A549 (cell line): ENCODE measurements at regions not wholly inside any gene's neighbourhood (a gene's known extent, or its start where the extent isn't known, plus 50 kb on each side); places are given as distances from the start of the nearest gene placed in this dataset.

Experiments used
- ATAC-seq, 2 experiments: fragments of 200-7000 bp in 1 of 2; fragments of >200 bp in 1 of 2; cut with Nextera tagmentation in 1 of 2; cut with Tn5 transposase in 1 of 2; 3 replicates each; pipeline versions ENCODE4 v1.8.0 to v1.9.1; 2018 to 2020; ENCODE audit warnings: mild to moderate bottlenecking in 1 of 2, moderate library complexity in 1 of 2
- CTCF ChIA-PET: fragments of 300-600 bp; sonication (Branson Sonifier 250); formaldehyde crosslinking; extraction: SDS; loops from one replicate; lab custom pipeline; 2021; ENCODE audit warnings: antibody characterized with exemption, inconsistent platforms; lab: Yijun Ruan, JAX
- POLR2A ChIA-PET: fragments of 350-600 bp; formaldehyde crosslinking; extraction: SDS; loops from one replicate; lab custom pipeline; 2021; ENCODE audit warnings: antibody characterized with exemption, inconsistent platforms; lab: Yijun Ruan, JAX
- DNase-seq, 2 experiments: peaks; one replicate each; pipeline versions ENCODE4 v3.0.0 to v3.0.0-alpha.2; 2011 to 2016; ENCODE audit warnings: low read depth in 1 of 2, low spot score in 1 of 2
- FAIRE-seq: peaks from 2 replicates; lab custom pipeline; 2011; peaks lifted over from hg19 to GRCh38; lab: Jason Lieb, UNC
- H3K27ac ChIP-seq, 2 experiments: fragments of >200 bp; sonication (Bioruptor Twin); formaldehyde crosslinking; 3 replicates each; pipeline ENCODE4 v1.5.1; 2016 to 2017
- H3K4me1 ChIP-seq: fragments of >200 bp; sonication (Bioruptor Twin); formaldehyde crosslinking; 3 replicates; pipeline ENCODE4 v1.6.1; 2016
- H3K4me2 ChIP-seq: fragments of >200 bp; sonication (Bioruptor Twin); formaldehyde crosslinking; 3 replicates; pipeline ENCODE4 v1.6.1; 2016
- H3K4me3 ChIP-seq: fragments of >200 bp; sonication (Bioruptor Twin); formaldehyde crosslinking; 3 replicates; pipeline ENCODE4 v1.5.1; 2016
- H3K9me3 ChIP-seq: fragments of >200 bp; sonication (Bioruptor Twin); formaldehyde crosslinking; 3 replicates; pipeline ENCODE4 v1.6.1; 2016
- ATOH8 ChIP-seq: fragments of 250-450 bp; sonication (Bioruptor Pico); IDR thresholded peaks from 2 replicates; pipeline ENCODE4 v1.5.0; 2020; ENCODE audit warnings: low read depth, mild to moderate bottlenecking, moderate library complexity
- CHD2 ChIP-seq: fragments of 150-350 bp; IDR thresholded peaks from 2 replicates; pipeline ENCODE4 v1.6.1; 2014; ENCODE audit warnings: low read length; ENCODE audit not compliant: partially characterized antibody
- E2F6 ChIP-seq: IDR thresholded peaks from 2 replicates; pipeline ENCODE4 v1.6.1; 2012; ENCODE audit warnings: low read depth, borderline replicate concordance
- EHF ChIP-seq: fragments of 250-450 bp; sonication (Bioruptor Pico); IDR thresholded peaks from 2 replicates; pipeline ENCODE4 v1.5.0; 2020; ENCODE audit warnings: mild to moderate bottlenecking
- ELK1 ChIP-seq: fragments of 150-350 bp; IDR thresholded peaks from 2 replicates; pipeline ENCODE4 v1.6.1; 2014; ENCODE audit warnings: low read depth, mild to moderate bottlenecking, low read length
- EP300 ChIP-seq, 2 experiments: fragments of >200 bp; sonication (Bioruptor Twin); formaldehyde crosslinking; IDR thresholded peaks; 2 replicates in 1 of 2; 3 replicates in 1 of 2; pipeline ENCODE4 v1.6.1; 2016 to 2017
- ESRRA ChIP-seq: fragments of 150-350 bp; IDR thresholded peaks from 2 replicates; pipeline ENCODE4 v1.6.1; 2014; ENCODE audit warnings: mild to moderate bottlenecking, low read length, borderline replicate concordance
- FOSB ChIP-seq: fragments of 250-450 bp; sonication (Bioruptor Pico); IDR thresholded peaks from 2 replicates; pipeline ENCODE4 v1.5.0; 2020; ENCODE audit warnings: mild to moderate bottlenecking, moderate library complexity
- GATA3 ChIP-seq: IDR thresholded peaks from 2 replicates; pipeline ENCODE4 v1.6.1; 2012; ENCODE audit warnings: borderline replicate concordance
- HMGXB4 ChIP-seq: fragments of 250-450 bp; sonication (Bioruptor Pico); IDR thresholded peaks from 2 replicates; pipeline ENCODE4 v1.5.0; 2021; ENCODE audit warnings: mild to moderate bottlenecking, moderate library complexity, borderline replicate concordance
- JUNB ChIP-seq: fragments of >200 bp; sonication (Bioruptor Twin); formaldehyde crosslinking; IDR thresholded peaks from 2 replicates; pipeline ENCODE4 v1.6.1; 2016
- MAZ ChIP-seq: fragments of 150-350 bp; IDR thresholded peaks from 2 replicates; pipeline ENCODE4 v1.6.1; 2014; ENCODE audit warnings: antibody characterized with exemption, low read depth, low read length, borderline replicate concordance
- NFE2L2 ChIP-seq: fragments of 150-350 bp; conservative IDR thresholded peaks from 2 replicates; pipeline ENCODE4 v1.6.1; 2014; ENCODE audit warnings: low read length
- NPAS2 ChIP-seq: fragments of 250-450 bp; sonication (Bioruptor Pico); IDR thresholded peaks from 2 replicates; pipeline ENCODE4 v1.8.0; 2022; ENCODE audit warnings: mild to moderate bottlenecking, moderate library complexity, borderline replicate concordance
- PBX3 ChIP-seq: IDR thresholded peaks from 2 replicates; pipeline ENCODE4 v1.6.1; 2012
- PHF8 ChIP-seq: fragments of 200-600 bp; sonication (generic); IDR thresholded peaks from 2 replicates; pipeline ENCODE4 v1.6.1; 2016; ENCODE audit warnings: low read depth, mild to moderate bottlenecking, antibody characterized with exemption, moderate library complexity, borderline replicate concordance
- POLR2AphosphoS2 ChIP-seq: conservative IDR thresholded peaks from 2 replicates; pipeline ENCODE4 v1.6.1; 2012; ENCODE audit warnings: low read length, improper control_type of control experiment, inconsistent platforms
- RARB ChIP-seq: fragments of 250-450 bp; sonication (Bioruptor Pico); IDR thresholded peaks from 2 replicates; pipeline ENCODE4 v1.8.0; 2021; ENCODE audit warnings: mild to moderate bottlenecking, moderate library complexity
- REST ChIP-seq: fragments of 200-600 bp; sonication (generic); IDR thresholded peaks from 2 replicates; pipeline ENCODE4 v1.6.1; 2016; ENCODE audit warnings: antibody characterized with exemption, mild to moderate bottlenecking, moderate library complexity
- RFX5 ChIP-seq: fragments of 450-650 bp; IDR thresholded peaks from 2 replicates; pipeline ENCODE4 v1.7.1; 2014; ENCODE audit warnings: antibody characterized with exemption, mild to moderate bottlenecking, moderate library complexity
- TFCP2L1 ChIP-seq: fragments of 250-450 bp; sonication (Bioruptor Pico); IDR thresholded peaks from 2 replicates; pipeline ENCODE4 v1.5.0; 2021; ENCODE audit warnings: mild to moderate bottlenecking
- ZFP36 ChIP-seq: fragments of 450-650 bp; IDR thresholded peaks from 2 replicates; pipeline ENCODE4 v1.6.1; 2014; ENCODE audit warnings: borderline replicate concordance; ENCODE audit not compliant: partially characterized antibody
- WGBS: methylation state at CpG from one replicate; pipeline ENCODE4 v1.1.6; 2017; ENCODE audit errors: missing lambda C conversion rate; 5-methylcytosine and 5-hydroxymethylcytosine counted together
- TF ChIP-seq, protein P1 (sequence below): fragments of 450-650 bp; IDR thresholded peaks from 2 replicates; pipeline ENCODE4 v1.6.1; 2014; ENCODE audit warnings: antibody characterized with exemption

DNA sequence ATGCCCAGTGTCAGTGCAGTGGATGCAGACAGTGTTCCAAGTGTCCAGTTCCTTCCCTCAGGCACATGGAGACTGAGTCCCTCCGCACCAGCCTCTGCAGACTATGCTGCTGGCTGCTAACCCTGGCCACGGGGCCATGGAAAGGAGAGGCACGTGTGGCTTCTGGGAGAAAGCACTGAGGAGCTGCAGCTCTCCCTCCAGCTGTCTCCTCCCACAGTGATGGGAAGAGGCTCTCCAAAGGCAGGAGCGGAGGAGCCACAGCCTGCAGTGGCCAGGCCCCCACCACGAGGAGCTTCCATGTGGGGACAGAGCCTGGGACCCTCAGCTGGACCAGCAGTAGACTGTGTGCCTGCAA lies 141.1 kb downstream of the NDUFA10 start (continued):
- no peak for TF ChIP-seq PHF8
- TF ChIP-seq TFCP2L1 (CRISPR knock-in tag): no peak
- TF ChIP-seq POLR2AphosphoS2: no peak
- no peak for TF ChIP-seq CHD2
- TF ChIP-seq, all 56 proteins: peak for 0

- ChIA-PET CTCF (interaction anchor here (0.7 to 1.3 kb wide), 2 partner anchors 12 to 109 kb away, joined by 3 to 4 read pairs; no protein-coding TSS in a partner anchor), POLR2A (no interaction called here)
- no peak for ATAC-seq
Measured at GRCh38 chr2:239883326-239884050, 141.7 kb downstream of the NDUFA10 start.

More at GRCh38 chr2:239883326-239884050, 141.7 kb downstream of the NDUFA10 start:
- TF ChIP-seq EP300 (IDR thresholded peaks at IDR 0.05) (no peak), RFX5 (no peak), REST (no peak), RARB (CRISPR knock-in tag) (no peak), ATOH8 (CRISPR knock-in tag) (no peak), JUNB (no peak), ELK1 (no peak), E2F6 (no peak), NPAS2 (CRISPR knock-in tag) (no peak), FOSB (CRISPR knock-in tag) (no peak), NFE2L2 (no peak), HMGXB4 (CRISPR knock-in tag) (no peak), ZFP36 (no peak), GATA3 (no peak), ESRRA (no peak), EHF (CRISPR knock-in tag) (no peak), PBX3 (no peak), MAZ (no peak)
- TF ChIP-seq, protein P1, sequence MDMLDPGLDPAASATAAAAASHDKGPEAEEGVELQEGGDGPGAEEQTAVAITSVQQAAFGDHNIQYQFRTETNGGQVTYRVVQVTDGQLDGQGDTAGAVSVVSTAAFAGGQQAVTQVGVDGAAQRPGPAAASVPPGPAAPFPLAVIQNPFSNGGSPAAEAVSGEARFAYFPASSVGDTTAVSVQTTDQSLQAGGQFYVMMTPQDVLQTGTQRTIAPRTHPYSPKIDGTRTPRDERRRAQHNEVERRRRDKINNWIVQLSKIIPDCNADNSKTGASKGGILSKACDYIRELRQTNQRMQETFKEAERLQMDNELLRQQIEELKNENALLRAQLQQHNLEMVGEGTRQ: no peak
- H3K9me3 ChIP-seq: peaks cover 33% of the 10 kb centered on the region
- H3K4me1 ChIP-seq: no peaks in the 10 kb centered on the region
- DNase-seq (no peak), FAIRE-seq (no peak)
- 15% methylated on average over 8 of the region's 12 CpGs for WGBS
- H3K27ac ChIP-seq: no peak overlapping the region
- no peak overlapping the region for H3K4me2 ChIP-seq
- no peak overlapping the region for H3K4me3 ChIP-seq
